GM18511 (cell line): ENCODE measurements at regions not wholly inside any gene's neighbourhood (a gene's known extent, or its start where the extent isn't known, plus 50 kb on each side); places are given as distances from the start of the nearest gene placed in this dataset.

ENCODE experiments used
- ATAC-seq: cut with Tn5 transposase; IDR thresholded peaks from one replicate; pipeline ENCODE4 v1.9.1; 2021; ENCODE audit warnings: mild to moderate bottlenecking, moderate library complexity; ENCODE audit not compliant: unreplicated experiment

GRCh38 chr1:101153692-101154091 is 83.1 kb upstream of the S1PR1 start:
- no peak for ATAC-seq

GRCh38 chr1:101152633-101153032 is 84.2 kb upstream of the S1PR1 start:
- ATAC-seq: no peak

GRCh38 chr1:101151286-101151685 is 85.5 kb upstream of the S1PR1 start:
- ATAC-seq: no peak

DNA sequence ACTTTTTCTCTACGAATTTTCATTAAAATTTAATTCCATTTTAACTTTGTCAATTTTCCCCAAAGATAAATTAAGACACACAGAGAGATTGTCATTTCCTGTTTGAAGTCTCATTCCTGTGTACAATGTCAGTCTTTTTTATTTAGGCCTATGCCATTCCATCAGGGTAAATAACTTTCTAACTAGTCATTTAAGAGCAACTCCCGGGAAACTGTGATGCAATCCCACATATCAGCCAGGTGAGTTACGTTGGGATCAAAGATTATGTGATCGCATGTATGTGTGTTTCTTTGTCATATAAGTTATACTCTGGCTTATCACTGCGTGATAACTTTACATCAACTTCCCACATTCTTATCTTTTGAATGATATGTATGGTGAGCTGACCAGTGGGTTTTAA is 86.1 kb upstream of the S1PR1 start:
- no peak for ATAC-seq

GRCh38 chr1:101150266-101150665 is 86.6 kb upstream of the S1PR1 start:
- ATAC-seq: no peak

DNA sequence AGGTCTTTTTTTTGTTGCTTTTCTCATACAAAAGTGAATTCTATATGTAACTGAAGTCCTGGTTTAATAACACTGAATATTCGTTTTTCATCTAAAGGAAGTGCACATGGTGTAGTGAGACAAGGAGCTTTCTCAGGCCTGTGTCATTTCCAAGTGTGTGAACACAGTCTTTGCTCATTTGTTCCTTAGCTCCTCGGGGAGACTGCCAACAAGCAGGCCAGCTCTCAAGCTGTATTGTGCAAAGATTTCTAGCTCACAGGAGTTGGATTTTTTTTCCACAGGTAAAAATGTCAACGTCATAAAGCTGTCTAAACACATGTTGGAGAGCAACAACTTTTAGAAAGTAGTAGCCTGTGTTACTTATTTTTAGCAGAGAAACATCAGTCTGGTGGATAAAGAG is 87.8 kb upstream of the S1PR1 start:
- ATAC-seq: no peak

- no peak for ATAC-seq
Observed at GRCh38 chr1:101147381-101147780, 89.4 kb upstream of the S1PR1 start.

- ATAC-seq: no peak
Observed at GRCh38 chr1:101145449-101145820, 91.4 kb upstream of the S1PR1 start.

- ATAC-seq: peak; percentile 55
Observed at GRCh38 chr1:101144671-101145448, 92.0 kb upstream of the S1PR1 start.

DNA sequence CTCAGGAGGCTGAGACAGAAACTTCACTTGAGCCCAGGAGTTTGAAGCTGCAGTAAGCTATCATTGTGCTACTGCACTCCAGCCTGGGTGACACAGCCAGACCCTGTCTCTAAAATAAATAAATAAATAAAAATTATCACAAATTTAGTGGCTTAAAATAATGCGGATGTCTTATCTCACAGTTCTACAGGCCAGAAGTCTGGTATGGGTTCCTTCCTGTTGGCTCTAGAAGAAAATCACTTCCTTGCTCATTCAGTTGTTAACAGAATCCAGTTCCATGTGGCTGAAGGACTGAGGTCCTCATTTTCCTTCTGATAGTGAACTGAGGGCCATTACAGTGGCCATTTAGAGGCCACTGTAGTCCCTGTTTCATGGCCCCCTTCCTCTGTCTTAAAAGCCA is 94.6 kb upstream of the S1PR1 start:
- ATAC-seq: no peak

- ATAC-seq: no peak
Observed at GRCh38 chr1:101141376-101141775, 95.4 kb upstream of the S1PR1 start.

DNA sequence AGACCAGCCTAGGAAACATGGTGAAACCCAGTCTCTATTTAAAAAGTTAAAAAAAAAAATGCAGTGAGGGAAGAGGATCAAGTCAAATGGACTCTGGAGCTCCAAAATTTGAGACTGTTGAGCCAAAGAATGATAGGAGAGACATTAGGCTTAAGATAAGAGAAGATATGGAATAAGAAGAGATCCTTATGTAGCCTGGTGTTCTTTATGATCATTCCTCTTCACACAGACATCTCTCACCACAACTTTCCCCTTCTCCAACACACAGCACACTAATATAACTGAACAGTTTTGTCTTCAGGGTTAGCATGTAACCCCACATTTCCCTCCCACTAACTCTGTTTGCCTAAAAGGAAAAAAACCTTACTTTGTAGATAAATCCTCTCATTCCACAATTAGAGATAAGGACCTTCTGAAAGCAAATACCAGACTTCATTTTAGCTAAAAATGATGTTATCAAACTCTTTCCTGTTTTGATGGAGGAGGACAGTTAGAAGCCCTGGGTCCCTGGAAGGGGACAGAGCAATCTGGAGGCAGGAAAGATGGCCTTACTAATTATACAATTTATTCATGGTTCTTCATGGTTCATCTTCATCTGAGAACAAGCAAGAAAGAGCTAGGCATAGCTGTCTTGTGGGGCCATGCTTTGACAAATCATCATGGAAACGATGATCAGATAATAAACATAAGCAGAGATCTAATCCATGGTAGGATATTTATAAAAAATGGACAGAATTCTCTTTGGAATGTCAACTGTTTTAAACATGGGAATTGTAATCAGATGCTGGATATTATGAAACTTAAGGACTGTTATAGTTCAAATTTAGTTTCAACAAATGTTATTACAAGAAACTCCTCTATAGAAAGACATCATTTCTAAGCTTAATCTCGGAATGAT is 96.7 kb upstream of the S1PR1 start:
- no peak for ATAC-seq

DNA sequence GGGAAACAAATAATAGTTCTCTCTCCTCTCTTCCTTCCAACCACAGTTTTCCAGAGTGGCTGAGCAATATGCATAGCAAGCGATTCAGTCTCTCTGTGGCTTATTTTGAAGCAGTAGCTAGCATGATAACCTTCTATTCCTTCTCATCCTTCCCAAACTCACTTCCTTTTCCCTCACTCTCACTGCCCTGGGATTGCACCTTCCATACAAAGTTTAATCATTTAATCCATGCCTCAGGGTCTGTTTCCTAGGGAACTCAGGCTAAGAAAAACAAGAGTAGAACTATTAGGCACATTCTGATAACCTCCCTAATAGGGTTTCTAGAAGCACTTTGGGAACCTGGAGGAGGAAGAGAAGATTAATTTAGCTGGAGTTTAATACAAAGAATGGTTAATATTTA is 97.7 kb upstream of the S1PR1 start:
- no peak for ATAC-seq

- peak; percentile 66 for ATAC-seq
Observed at GRCh38 chr1:101137144-101138126, 99.4 kb upstream of the S1PR1 start.

DNA sequence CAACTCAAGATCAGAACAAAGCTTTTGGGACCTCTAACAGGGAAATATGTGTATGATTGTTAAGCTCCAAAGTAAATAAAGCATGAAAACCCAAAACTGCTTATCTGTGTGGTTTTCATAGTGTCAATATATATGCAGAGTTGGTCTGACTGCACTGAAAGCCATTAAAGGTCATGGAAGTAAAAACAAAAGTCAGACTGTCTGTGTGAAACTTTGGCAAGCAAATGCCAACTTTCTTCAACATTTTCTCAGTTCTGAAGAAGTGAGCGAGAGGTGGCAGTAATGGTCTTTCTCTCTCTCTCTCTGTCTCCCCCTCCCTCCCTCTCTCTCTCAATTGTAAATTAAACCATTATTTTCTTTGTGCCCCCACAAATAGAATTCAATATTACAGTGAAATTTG is 100.1 kb upstream of the S1PR1 start:
- peak; percentile 84 for ATAC-seq

GRCh38 chr1:101136271-101136670 is 100.5 kb upstream of the S1PR1 start:
- no peak for ATAC-seq

DNA sequence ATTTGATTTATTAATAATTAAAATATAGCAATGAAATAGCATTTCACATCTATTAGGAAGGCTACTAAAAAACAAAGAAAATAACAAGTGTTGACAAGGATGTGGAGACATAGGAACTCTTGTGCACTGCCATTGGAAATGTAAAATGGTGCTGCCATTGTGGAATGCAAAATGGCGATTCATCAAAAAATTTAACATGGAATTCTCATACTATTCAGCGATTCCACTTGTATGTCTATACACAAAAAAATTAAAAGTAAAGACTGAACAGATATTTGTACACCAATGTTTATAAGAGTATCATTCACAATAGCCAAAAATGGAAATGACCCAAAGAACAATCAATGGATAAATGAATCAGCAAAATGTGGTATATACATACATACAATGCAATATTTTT is 101.3 kb upstream of the S1PR1 start:
- ATAC-seq: no peak

DNA sequence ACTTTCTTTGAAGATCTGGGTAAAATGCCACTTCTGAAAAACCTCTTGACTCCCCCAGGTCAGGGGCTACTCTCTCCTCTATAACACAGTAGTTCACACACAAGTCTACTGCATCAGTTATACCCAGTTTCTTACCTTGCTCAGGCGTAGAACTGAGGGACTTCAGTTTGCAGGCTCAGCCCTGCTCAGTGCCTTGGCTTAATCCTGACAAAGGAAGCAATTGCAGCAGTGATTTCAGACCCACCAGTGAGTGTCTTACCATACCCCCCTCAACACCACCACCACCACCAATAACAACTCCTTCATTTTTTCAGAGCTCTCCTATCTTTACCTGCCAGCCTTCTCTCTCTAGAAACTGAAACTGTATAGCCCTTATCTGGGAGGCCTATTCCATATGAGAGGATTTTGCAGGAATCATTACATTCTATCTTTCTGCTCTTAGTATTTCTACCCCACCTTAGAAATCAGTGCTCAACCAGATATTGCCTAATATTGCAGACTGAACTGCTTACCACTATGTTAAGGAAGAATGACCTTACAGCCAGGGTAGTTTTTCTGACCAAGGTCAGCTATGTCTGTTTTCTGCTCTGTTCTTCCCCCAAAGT is 105.5 kb upstream of the S1PR1 start:
- no peak for ATAC-seq

- no peak for ATAC-seq
Observed at GRCh38 chr1:101130673-101131072, 105.1 kb upstream of the DPH5 start.

GRCh38 chr1:101128846-101129245 is 103.3 kb upstream of the DPH5 start:
- no peak for ATAC-seq
